ENCODE measurements at regions not wholly inside any gene's neighbourhood (a gene's known extent, or its start where the extent isn't known, plus 50 kb on each side); places are given as distances from the start of the nearest gene placed in this dataset.

DNA sequence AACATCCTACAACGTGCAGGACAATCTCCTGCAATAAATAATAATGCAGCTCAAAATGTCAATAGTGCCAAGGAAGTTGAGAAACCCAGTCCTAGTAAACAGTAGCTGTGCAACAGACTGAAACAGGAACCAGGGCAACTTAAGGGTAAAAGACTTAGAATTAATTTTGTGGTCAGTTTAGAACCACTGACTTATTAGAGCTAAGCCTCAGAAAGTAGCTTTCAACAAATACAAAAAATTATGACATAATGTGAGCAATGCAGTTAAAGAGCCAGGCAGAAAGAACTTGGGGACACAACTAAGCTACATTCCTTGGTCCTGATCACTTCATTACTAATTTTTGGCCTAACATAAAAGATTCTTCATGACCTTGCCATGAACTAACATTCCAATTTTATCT, 195.4 kb downstream of the MACC1 start:
- no peak for DNase-seq

- no peak for DNase-seq
Measured at GRCh38 chr7:20021066-20021465, 196.1 kb downstream of the MACC1 start.

DNA sequence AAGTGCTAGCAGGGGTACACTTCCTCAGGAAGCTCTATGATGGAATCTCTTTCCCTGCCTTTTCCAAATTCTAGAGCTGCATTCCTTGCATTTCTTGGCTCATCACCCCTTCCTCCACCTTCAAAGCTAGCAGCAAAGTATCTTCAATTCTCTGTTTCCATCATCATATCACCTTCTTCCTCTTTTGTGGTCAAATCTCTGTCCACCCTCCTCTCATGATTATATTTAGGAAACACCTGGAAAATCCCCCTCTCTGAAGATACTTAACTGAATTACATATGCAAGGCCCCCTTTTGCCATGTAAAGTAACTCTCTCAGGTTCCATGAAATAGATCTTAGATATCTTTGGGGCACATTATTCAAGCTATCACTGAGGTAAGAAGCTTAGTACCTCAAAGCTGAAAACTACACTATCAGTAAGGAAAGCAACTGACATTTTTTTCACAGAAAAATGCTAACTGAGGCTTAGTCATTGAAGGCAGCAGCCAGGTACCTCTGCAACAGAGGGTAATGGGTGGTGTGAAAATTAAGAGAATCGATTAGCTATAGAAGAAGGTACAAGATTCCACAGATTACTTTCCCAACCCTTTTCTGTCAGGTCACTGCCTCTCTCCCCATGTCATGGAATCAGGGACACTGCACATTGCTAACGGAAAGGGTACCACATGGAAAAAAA, 197.3 kb downstream of the MACC1 start:
- no peak for DNase-seq

- DNase-seq: no peak
Measured at GRCh38 chr7:20016669-20017068, 200.5 kb downstream of the MACC1 start.

- no peak for DNase-seq
Measured at GRCh38 chr7:20013536-20013935, 203.6 kb downstream of the MACC1 start.

DNA sequence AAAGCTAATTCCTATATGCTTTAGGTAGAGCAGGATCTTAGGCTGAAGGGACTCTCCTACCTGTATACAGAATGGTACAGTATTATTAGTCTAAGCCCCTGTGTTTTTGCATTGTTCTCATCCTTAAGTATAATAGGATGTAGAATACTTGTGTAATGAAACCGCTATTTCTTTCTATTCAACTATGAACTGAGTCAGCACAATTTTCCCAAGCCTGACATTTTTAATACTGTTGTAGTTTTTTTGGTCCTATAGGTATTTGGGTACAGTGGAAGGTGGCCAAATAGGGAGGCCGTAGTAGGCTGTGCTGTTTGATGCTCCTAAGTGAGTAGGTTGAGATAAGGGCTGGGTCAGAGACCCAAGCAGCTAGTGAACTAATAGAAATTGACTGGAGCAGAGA, 205.1 kb downstream of the MACC1 start:
- DNase-seq: no peak

DNA sequence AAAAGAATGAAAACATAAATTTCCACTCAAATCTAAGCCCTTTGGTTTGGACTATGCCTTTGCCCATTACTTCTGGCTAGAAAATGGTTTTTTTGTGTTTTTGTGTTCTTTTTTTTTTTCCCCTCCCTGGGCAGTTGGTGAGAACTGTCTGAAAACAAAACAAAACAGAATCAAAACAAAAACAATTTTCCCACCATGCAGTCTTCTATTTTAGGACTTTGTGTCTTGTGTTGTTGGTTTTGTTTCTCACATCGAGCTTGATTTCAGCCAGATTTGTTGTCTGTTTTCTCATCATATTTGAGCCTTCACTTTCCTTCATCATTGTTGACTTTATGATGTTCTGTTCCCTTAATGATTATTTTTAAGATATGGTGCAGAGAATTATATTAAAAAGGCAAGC, 206.3 kb downstream of the MACC1 start:
- DNase-seq: no peak

- DNase-seq: no peak
Measured at GRCh38 chr7:20007510-20007909, 209.7 kb downstream of the MACC1 start.

DNA sequence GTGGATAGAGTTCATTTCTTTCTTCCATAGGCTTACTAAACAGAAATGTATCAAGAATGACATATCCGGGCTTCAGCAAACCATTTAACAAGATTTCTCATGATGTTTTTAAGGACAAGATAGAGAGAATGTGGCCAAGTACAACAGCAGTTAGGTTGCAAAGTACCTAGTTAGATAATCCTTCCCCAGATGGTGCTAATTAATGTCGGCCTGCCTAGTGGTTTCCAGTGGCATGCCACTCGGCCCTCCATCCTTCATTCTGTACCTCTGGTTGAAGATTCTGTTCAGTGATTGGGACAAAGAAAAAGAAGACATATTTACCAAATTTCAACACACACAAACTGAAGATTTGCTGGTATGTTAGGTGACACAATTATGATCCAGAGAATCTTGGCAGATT, 212.1 kb downstream of the MACC1 start:
- no peak for DNase-seq

DNA sequence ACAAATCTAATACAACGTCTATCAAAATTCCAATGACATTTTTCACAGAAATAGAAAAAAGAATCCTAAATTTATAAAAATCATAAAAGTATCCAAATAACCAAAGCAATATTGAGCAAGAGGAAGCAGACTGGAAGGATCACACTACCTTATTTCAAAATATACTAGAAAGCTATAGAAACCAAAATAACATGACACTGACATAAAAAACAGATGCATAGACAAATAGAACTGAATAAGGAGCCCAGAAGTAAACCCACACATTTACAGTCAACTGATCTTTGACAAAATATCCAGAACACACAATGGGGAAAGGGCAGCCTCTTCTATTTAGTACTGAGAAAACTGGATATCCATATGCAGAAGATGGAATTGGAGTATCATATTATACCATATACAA, 217.5 kb downstream of the MACC1 start:
- no peak for DNase-seq

DNA sequence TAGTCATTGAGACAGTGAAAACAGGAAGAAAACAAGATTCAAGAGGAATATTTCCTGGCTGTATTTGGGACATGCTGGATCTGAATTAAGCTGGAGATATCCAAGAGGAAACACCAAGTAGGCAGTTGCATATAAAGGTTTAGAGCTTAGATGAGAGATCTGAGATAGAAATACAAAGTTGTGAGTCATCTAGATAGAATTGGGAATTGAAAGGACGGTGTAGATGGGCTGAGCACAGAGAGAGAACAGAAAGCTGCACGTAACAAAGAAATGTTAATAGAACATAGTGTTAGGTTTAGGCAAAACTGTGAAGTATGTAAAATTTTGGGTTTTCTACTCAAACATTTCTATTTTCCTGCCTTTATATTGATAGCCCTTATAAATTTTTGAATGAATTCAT, 218.5 kb upstream of the TMEM196 start:
- no peak for DNase-seq

DNA sequence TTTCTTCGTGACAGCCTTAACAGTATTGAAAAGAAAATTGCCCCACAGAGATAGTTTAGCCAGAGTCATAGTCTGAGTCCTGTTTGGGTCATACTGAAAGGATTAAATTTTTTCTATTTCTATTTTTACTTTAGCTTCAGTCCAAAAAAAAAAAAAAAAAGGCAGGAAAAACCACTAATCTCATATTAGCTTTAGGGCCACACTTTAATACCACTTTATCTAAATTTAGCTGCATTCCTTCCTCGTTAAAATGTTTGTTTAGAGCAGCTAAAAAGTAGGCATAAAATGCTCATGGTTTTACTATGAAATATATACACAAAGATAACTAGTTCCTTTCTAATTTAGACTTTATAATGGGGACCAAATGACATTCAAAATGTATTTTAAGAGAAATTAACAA, 216.5 kb upstream of the TMEM196 start:
- DNase-seq: no peak

DNA sequence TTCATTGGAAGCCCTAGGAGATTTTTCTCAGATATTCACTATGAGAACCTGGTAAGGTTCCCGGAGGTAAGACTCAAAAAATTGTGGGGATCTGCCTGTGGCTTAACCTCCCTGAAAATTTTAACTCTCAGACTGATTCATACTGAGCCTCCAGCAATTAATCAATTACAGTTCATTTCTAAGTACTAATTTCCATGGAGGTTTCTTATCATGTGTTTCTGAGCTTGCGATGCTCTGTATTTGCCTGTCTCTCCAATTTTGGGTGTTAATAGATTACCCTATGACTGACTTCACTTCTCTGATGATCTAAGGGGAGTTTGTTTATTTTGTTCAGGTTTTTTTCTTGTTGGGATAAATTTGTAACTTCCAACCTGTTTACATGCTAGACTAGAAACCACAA, 215.4 kb upstream of the TMEM196 start:
- DNase-seq: no peak

GRCh38 chr7:19984231-19984632, 210.8 kb upstream of the TMEM196 start:
- no peak for DNase-seq

- peak; percentile 12 for DNase-seq
Measured at GRCh38 chr7:19982841-19983835, 209.7 kb upstream of the TMEM196 start.

DNA sequence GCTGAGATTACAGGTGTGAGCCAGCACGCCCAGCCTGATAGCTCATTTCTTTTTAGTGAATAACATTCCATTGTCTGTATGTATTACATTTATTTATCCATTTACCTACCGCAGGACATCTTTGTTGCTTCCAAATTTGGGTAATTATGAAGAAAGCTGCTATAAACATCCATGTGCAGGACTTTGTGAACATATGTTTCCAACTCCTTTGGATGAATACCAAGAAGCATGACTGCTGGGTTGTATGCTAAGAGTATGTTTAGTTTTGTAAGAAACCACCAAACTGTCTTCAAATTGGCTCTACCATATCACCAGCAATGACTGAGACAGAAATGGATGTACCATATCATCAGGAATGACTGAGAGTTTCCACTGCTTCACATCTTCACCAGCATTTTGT, 200.2 kb upstream of the TMEM196 start:
- DNase-seq: no peak

- no peak for DNase-seq
Measured at GRCh38 chr7:19972876-19973275, 199.5 kb upstream of the TMEM196 start.

GRCh38 chr7:19971956-19972355, 198.5 kb upstream of the TMEM196 start:
- DNase-seq: no peak

DNA sequence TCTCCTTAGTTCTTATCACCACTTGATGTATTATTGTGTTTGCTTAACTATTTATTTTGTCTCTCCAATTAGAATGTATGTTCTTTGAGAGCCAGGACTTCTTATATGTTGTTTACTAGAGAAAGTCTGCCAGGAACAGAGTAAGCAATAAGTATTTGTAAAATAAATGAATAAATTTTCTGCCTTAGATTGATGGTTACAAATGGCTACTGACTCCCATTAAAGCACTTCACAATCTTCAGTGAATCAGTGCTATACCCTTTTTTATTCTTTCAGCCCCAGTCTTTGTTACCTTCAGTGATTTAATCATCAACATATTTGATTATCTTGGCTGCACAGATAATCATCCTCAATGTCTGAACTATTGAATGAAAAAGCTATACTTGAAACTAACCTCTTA, 197.1 kb upstream of the TMEM196 start:
- DNase-seq: no peak

GRCh38 chr7:19969859-19970493, 196.6 kb upstream of the TMEM196 start:
- DNase-seq: no peak

DNA sequence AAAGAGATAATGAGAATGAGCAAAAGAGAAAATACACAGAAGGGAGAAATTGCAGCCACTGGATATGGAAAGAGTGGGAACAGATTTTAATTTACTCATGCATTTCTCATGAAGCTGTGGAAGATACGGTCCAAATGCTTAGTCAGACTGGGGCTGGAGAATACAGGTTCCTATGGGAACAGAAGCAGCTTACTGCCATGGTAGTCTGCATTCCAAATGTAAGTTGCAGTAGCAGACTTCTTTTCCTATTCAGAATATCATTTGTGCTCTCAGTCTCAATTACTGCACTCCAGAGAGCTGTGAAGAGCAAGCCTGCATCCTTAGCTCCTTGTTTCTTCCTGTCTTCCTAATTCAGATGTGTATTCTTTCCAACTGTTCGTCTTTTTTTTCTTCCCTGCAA, 190.8 kb upstream of the TMEM196 start:
- no peak for DNase-seq

DNA sequence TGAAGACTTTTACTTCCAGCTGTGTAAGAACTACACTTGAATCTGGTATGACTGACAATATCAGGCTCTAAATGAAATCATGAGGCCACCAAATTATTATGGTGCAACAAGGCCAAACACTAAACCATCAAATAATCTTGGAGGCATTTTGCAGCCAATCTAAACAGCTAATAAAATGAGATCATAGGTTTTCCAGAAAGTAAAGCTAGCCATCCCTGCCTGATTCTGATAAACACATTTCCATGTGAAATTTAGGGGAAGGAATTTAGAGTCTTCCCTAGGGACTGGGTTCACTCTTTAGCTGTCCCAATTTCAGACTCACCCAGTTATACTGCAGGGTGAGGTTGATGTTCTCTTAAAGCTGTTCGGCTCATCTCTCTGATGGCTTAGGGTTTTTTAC, 190.3 kb upstream of the TMEM196 start:
- no peak for DNase-seq

All from renal pelvis (tissue), 1 donor.